GF-D8 (cell line): ENCODE measurements at regions not wholly inside any gene's neighbourhood (a gene's known extent, or its start where the extent isn't known, plus 50 kb on each side); places are given as distances from the start of the nearest gene placed in this dataset.

Experiments
- DNase-seq: peaks from one replicate; lab custom pipeline; 2025; lab: John Stamatoyannopoulos, UW

- no peak for DNase-seq
Measured at GRCh38 chr4:152021788-152022438, 261.1 kb upstream of the GATB start.

DNA sequence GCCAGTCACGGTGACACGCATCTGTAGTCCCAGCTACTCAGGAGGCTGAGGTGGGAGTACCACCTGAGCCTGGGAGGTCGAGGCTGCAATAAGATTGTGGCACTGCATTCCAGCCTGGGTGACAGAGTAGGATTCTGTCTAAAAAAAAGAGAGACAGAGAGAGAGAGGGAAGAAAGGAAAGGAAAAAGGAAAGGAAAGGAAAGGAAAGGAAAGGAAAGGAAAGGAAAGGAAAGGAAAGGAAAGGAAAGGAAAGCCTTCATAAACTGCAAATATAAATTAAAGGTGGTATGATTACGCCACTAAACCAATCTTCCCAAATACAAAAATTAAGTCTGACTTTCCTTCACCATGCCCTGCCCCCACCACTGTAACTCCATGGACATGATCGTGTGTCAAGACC lies 259.3 kb upstream of the GATB start:
- no peak for DNase-seq

DNA sequence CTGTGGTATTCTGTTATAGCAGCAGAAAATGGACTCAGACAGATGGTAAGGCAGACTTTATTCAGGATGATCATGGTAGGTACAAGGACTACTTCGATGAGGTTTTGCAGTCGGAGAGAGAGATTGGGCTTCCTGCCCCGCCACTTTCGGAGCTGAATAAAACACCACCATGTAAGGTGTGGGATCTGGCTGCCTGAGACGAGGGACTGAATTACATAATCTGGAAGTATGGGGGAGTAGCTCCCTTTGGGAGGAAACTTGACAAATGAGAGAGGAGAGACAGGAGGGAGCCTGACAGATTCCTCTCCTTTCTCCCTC lies 255.5 kb upstream of the GATB start:
- no peak for DNase-seq

DNA sequence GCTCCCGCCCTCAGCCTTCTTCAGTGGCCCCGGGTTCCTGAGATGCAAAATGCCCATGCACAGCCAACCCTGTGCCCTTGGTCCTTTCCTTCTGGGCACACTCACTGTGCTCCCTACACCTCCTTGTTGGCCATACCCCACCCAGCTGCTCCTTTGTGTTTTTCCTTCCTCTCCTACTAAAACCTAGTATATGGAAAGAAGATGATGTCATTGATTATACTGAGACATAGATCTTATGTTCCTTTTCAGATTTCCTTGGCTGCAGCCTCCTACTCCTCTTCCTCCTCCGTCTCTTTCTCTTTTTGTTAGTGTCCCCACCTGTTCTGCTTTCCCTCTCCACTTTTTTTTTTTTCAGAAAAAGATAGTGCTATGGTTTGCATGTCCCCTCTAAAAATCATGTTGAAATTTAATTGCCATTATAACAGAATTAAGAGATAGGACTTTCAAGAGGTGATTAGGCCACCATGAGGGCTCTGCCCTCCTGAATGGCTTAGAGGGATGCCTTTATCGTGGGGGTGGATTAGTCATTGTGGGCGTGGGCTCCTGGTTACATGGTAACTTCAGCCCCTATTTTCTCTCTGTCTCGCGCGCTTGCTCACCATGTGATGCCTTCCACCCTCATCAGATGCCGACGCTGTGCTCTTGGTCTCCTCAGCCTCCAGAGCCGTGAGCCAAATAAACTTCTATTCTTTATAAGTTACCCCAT lies 254.9 kb upstream of the GATB start:
- no peak for DNase-seq

- no peak for DNase-seq
Measured at GRCh38 chr4:152014280-152014679, 253.5 kb upstream of the GATB start.

DNA sequence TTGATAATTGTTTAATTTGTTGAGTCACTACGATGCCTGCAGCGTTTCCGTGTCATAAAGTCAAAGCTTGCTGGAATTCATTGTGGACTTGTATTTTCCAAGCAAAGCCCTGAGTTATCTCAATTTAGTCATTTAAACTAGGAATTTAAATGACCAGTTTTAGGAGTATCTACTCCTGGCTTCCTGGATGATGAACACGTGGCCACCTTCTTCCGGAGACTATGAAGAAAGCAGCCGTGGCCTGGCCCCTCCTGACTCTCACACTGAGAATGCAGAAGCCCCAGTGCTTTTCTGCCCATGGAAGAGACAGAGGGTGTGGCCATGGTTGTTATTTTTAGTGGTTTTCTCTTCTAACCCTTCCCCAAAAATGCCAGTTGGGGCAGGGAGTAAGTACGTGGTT lies 250.7 kb upstream of the GATB start:
- DNase-seq: no peak

- no peak for DNase-seq
Measured at GRCh38 chr4:152010710-152011079, 249.9 kb upstream of the GATB start.

DNA sequence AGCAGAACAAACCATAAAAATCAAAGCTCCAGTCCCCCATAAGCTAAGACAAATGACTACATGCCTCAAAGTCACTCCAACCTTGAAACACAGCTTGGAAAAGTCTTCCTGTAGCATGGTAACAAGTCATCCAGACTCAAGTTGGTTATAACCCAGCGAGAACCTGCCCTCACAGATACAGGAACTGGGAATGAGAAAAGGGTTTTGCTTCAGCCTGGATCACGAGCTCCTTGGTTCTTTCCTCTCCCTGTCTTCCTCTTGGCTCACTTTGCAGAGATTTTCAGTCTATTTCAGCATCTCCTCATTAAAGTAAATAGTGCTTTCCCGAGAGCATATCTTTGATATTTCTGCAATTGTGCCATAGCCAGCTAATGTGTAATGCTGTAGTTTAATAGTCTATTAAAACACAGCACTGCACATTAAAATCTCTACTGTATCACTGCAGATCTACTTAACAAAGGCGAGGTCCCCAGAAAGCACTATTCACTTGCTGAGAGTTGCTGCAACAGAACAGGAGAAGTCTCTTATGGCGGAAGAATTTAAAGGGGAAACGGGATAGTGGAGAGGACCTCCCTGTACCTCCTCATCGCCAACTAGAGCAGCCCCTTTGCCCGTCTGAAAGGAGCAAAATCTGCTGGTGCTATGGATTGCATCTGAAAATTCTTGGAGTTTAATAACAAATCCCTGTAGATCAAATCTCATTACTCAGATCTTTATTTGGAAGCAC lies 249.3 kb upstream of the GATB start:
- no peak for DNase-seq

GRCh38 chr4:152009031-152009670 lies 248.3 kb upstream of the GATB start:
- DNase-seq: no peak

GRCh38 chr4:152007111-152007510 lies 246.3 kb upstream of the GATB start:
- no peak for DNase-seq

DNA sequence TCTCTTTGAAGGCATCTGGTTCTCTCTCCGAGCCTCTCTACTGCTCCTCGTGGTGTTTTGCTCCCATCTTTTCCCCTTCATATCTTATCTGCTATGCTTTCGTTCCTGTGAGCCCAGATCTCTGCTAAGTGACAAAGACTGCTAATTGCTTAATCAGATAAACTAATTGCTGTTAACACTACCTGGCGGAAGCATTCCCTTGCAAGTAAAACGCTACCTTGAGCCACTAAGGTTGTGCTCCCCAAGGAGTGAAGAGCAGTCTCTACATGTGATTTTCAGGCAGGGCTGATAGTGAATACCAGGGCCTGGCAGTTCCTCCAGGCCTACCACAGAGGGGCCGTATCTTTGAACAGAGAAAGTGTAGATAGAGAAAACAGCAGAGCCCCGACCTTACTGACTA lies 244.0 kb upstream of the GATB start:
- no peak for DNase-seq

- no peak for DNase-seq
Measured at GRCh38 chr4:152000518-152000917, 239.7 kb upstream of the GATB start.

DNA sequence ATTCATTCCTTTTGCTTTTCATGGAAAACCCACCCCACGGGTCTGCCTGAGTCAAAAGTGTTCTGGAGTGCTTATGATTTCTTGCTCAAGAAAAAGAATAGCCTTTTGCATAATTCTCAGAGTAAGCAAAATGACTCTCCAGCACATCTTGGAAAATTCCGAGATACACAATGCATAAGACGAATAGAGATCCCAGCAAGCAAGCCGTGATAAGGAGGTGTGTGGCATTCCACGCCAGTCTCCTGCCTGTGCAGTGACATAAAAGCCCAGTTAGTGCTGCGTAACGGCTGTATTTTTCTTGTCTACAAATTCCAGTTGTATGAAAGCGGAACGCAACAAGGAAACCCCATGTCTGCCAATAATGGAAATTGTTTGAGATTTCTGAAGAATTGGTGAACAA lies 237.9 kb upstream of the GATB start:
- DNase-seq: no peak

GRCh38 chr4:151997461-151997860 lies 236.7 kb upstream of the GATB start:
- DNase-seq: no peak

DNA sequence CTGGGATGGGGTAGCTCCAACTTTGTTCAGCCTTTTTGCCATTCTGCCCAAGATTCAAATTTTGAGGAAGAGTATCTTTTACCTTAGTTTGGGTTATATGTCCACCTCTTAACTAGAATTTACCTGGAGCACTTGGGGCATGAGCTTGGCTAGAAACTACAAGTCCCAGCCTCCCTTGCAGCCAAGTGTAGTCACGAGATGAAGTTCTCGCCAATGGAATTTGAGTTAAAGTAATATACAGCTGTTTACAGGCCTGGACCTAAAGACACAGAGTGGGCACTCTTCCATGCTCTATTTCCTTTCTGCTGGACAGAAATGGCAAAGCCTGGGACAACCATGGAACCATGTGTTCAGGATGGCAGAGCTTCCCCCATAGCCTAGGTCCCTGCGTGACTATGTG lies 233.6 kb upstream of the GATB start:
- DNase-seq: no peak

DNA sequence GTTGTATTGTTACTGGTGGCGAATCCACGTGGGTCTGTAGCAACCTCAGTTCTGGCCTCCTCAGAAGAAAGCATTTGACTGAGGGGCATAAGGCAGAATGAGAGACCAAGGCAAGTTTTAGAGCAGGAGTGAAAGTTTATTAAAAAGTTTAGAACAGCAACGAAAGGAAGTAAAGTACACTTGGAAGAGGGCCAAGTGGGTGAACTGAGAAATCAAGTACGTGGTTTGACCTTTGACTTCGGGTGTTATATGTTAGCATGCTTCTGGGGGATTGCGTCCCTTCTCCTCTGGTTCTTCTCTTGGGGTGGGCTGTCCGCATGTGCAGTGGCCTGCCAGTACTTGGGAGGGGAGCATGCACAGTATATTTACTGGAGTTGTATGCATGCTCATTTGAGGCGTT lies 232.7 kb upstream of the GATB start:
- no peak for DNase-seq

- DNase-seq: no peak
Measured at GRCh38 chr4:151992332-151993154, 231.7 kb upstream of the GATB start.

GRCh38 chr4:151991884-151992167 lies 231.0 kb upstream of the GATB start:
- no peak for DNase-seq

DNA sequence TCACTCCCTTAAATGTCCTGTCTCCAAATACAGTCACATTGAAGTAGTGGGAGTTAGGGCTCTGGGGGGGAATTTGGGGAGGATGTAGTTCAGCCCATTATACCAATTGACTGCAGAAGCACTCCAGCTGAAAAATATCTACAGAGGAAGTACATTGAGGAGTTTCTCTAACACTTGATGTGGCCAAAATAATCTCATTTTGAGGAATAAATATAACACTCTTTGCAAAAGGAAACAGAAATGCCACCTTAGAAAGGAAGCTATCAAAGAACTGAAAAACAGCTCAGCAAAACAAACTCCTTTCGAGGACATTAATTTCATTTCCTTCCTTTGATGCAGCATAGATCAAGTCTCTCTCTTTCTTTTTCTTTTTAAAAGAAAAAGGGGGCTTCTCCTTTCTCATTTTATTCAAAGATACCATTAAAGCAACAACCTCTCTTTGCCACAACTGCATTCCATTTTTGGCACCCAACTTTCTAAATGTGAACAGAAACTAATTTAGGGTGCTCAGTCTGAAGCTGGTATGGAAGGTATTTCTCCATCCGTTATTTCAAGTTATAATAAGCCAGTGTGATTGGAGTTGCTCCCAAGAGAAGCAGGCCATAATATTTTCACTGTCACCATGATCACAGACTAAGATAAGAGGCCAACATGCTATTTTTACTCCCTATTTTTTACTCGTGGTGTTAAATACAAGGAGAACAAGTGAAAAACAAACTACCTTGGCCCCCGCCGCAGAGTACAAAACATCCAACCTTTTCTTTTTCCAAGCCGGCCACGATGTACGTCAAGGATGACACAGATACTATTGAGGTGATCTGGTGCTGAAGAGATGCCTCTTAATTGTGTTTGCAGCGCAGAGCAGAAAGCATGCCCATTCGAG lies 230.4 kb upstream of the GATB start:
- no peak for DNase-seq

DNA sequence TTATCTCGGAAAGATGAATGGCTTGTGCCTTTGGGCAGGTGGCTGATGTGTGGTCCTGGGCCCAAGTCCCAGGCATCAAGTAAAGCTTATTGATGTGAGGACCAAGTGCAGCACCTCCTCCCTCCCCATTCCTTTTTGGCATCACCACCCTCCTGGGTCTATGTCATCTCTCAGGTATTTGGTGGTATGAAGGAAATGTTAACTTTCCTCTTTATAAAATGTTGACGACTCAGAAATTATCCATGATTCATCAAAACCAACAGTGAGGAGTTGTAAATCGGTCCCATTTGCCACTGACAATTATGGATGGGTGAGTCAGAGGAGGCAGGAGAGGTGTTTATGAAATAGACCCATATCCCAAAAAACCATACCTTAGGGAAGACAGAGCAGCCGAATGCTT lies 229.4 kb upstream of the GATB start:
- no peak for DNase-seq

DNA sequence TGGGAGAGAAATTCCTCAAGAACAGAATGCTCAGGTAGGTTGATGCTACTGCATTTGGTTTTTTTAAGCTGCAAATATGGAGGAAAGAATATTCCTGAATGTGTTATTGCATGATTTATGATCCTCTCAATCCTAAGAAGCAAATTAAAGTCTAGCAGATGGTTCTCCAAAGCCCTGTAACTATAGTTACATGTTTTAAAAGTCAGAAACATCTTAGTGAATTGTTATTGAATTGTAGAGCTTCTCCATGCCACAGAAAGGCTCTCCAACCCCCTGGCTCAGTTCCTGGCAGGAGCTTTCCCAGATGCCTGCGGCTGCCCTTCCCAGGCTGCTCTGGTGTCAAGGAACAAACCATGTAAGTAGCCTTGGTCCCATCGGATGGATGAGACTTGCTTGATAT lies 227.8 kb upstream of the GATB start:
- no peak for DNase-seq

GRCh38 chr4:151987606-151988005 lies 226.8 kb upstream of the GATB start:
- no peak for DNase-seq
